Parathyroid adenoma (tissue), 2 donors: ENCODE measurements at regions not wholly inside any gene's neighbourhood (a gene's known extent, or its start where the extent isn't known, plus 50 kb on each side); places are given as distances from the start of the nearest gene placed in this dataset.

Source experiments
- H2AFZ ChIP-seq: fragments of 300-600 bp; sonication (generic); one replicate; pipeline ENCODE4 v1.7.0; 2017; ENCODE audit warnings: antibody characterized with exemption, mild to moderate bottlenecking
- H3K27ac ChIP-seq: fragments of 300-600 bp; sonication (generic); one replicate; pipeline ENCODE4 v1.7.0; 2017
- H3K27me3 ChIP-seq: fragments of 300-600 bp; sonication (generic); one replicate; pipeline ENCODE4 v1.7.0; 2017; ENCODE audit warnings: low read length; ENCODE audit not compliant: control insufficient read depth, insufficient read depth
- H3K36me3 ChIP-seq: fragments of 300-600 bp; sonication (generic); one replicate; pipeline ENCODE4 v1.7.0; 2017; ENCODE audit warnings: low read length; ENCODE audit not compliant: control insufficient read depth, insufficient read depth
- H3K4me1 ChIP-seq: fragments of 300-600 bp; sonication (generic); one replicate; pipeline ENCODE4 v1.7.0; 2017; ENCODE audit warnings: control low read depth
- H3K4me2 ChIP-seq: fragments of 300-600 bp; sonication (generic); one replicate; pipeline ENCODE4 v1.7.0; 2017; ENCODE audit warnings: low read length
- H3K4me3 ChIP-seq: fragments of 300-600 bp; sonication (generic); one replicate; pipeline ENCODE4 v1.7.0; 2017; ENCODE audit warnings: low read depth, low read length
- H3K79me2 ChIP-seq: fragments of 300-600 bp; sonication (generic); one replicate; pipeline ENCODE4 v1.7.0; 2017; ENCODE audit warnings: control low read depth
- H3K9ac ChIP-seq: fragments of 300-600 bp; sonication (generic); one replicate; pipeline ENCODE4 v1.7.0; 2017; ENCODE audit warnings: mild to moderate bottlenecking
- H3K9me3 ChIP-seq: fragments of 300-600 bp; sonication (generic); one replicate; pipeline ENCODE4 v1.7.0; 2017; ENCODE audit warnings: low read length; ENCODE audit not compliant: control insufficient read depth
- CTCF ChIP-seq: fragments of 300-600 bp; sonication (generic); IDR thresholded peaks from one replicate; pipeline ENCODE4 v1.7.0; 2017; ENCODE audit warnings: antibody characterized with exemption, mild to moderate bottlenecking
- donor health status: primary hyperparathyroidism.

DNA sequence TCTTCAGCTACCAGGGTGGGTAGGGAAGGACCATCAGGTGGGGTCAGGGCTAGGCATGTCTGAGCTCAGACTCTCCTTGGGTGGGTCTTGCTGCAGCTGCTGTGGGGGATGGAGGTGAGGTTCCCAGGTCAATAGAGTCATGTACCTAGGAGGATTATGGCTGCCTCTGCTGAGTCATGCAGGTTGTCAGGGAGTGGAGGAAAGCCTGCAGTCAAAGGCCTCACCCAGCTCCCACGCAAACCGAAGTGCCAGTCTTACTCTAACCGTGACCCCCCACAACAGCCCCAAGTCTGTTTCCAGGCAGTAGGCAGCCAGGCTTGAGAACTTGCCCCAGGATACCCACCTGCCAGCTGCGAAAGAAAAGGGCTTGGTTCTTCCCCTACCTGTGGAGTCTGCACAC, 113.6 kb upstream of the GALNT5 start:
- no peaks in the 10 kb centered on the region for H3K4me1 ChIP-seq

GRCh38 chr2:157149270-157149669, 108.2 kb upstream of the GALNT5 start:
- H3K79me2 ChIP-seq = no peaks in the 10 kb centered on the region
- H3K4me3 ChIP-seq = no peak overlapping the region
- no peaks in the 10 kb centered on the region for H3K36me3 ChIP-seq
- TF ChIP-seq CTCF = no peak
- H3K4me1 ChIP-seq = no peaks in the 10 kb centered on the region
- H3K4me2 ChIP-seq = no peak overlapping the region
- no peak overlapping the region for H3K27ac ChIP-seq
- no peaks in the 10 kb centered on the region for H3K9me3 ChIP-seq
- no peak overlapping the region for H2AFZ ChIP-seq
- H3K27me3 ChIP-seq = no peaks in the 10 kb centered on the region
- no peak overlapping the region for H3K9ac ChIP-seq

More for the DNA sequence above, 113.6 kb upstream of the GALNT5 start:
- no peak for TF ChIP-seq CTCF
- H3K27ac ChIP-seq = no peak overlapping the region
- no peaks in the 10 kb centered on the region for H3K9me3 ChIP-seq
- H2AFZ ChIP-seq = no peak overlapping the region
- no peaks in the 10 kb centered on the region for H3K36me3 ChIP-seq
- H3K4me2 ChIP-seq = no peak overlapping the region
- H3K4me3 ChIP-seq = no peak overlapping the region
- no peak overlapping the region for H3K9ac ChIP-seq
- no peaks in the 10 kb centered on the region for H3K27me3 ChIP-seq
- no peaks in the 10 kb centered on the region for H3K79me2 ChIP-seq

DNA sequence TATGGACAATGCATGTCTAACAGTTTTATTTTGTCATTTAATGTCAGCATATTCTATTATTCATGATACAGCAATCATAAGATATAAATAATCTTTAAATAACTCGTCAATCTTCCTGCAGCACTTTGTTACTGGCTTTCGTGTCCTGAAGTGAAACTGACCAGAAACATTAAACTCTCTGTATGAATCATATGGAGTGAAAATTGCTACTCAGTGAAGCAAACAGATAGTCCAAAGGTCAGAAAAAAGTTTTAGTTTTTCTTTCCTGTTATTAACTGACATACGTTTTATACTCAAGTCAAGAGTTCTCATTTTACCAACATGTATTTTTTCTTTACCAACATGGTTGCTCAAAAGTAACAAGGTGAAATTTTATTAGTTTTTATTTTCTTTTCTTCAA, 106.8 kb upstream of the GALNT5 start:
- Histone ChIP-seq H3K4me1 (no peaks in the 10 kb centered on the region), H3K27me3 (no peaks in the 10 kb centered on the region), H3K36me3 (no peaks in the 10 kb centered on the region), H3K4me2 (no peak overlapping the region), H3K9me3 (no peaks in the 10 kb centered on the region), H3K4me3 (no peak overlapping the region), H2AFZ (no peak overlapping the region), H3K79me2 (no peaks in the 10 kb centered on the region), H3K27ac (no peak overlapping the region), H3K9ac (no peak overlapping the region)
- no peak for TF ChIP-seq CTCF

- no peak overlapping the region for H3K4me3 ChIP-seq
- no peak overlapping the region for H3K27ac ChIP-seq
- no peak overlapping the region for H3K9ac ChIP-seq
- no peak for TF ChIP-seq CTCF
- H3K79me2 ChIP-seq = no peaks in the 10 kb centered on the region
- no peaks in the 10 kb centered on the region for H3K27me3 ChIP-seq
- H3K4me2 ChIP-seq = no peak overlapping the region
- H3K4me1 ChIP-seq = no peaks in the 10 kb centered on the region
- no peak overlapping the region for H2AFZ ChIP-seq
- no peaks in the 10 kb centered on the region for H3K36me3 ChIP-seq
- no peaks in the 10 kb centered on the region for H3K9me3 ChIP-seq
These were observed 105.1 kb upstream of the GALNT5 start for GRCh38 chr2:157152362-157152761.

DNA sequence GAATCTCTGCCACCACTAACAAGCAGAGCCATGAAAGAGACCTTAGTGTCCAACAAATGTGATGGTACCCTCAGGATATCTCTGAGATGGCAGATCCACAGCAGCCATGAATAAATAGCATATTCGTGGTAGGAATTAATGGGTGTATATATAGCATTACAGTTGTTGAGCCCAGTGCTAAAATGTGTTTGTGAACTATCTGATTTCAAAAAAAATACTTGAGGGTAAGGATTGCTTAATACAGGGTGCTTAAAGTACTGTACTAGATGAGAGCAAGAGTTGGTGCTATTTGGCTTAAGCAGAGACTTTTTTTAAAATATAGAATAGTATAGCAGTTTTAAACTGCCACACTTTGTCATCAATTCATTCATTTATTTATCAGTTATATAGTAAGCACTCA, 101.5 kb upstream of the GALNT5 start:
- Histone ChIP-seq H3K27ac (no peak overlapping the region), H3K9ac (no peak overlapping the region), H3K79me2 (no peaks in the 10 kb centered on the region), H3K9me3 (no peaks in the 10 kb centered on the region), H3K4me2 (no peak overlapping the region), H2AFZ (no peak overlapping the region), H3K4me1 (no peaks in the 10 kb centered on the region), H3K4me3 (no peak overlapping the region), H3K27me3 (no peaks in the 10 kb centered on the region), H3K36me3 (no peaks in the 10 kb centered on the region)
- no peak for TF ChIP-seq CTCF
